ENCODE measurements at regions not wholly inside any gene's neighbourhood (a gene's known extent, or its start where the extent isn't known, plus 50 kb on each side); places are given as distances from the start of the nearest gene placed in this dataset.

DNA sequence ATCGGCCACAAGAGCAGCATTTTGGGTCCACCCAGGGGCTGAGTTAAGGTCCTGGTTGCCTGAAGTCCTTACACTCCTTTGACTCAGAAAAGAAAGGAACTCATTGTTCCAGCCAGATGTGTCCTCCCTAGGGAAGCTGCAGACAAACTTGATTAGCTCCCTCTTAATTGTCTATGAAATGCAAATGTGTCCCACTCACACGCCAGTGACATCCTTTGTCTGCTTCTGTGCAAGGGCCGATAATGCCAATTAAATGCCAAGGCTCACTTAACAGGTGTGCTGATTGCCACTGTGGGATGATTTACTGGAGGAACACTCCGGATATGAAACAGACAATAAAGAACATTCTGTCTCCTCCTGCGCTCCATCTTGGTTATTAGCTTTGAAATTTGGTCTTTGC lies 332.9 kb upstream of the CPEB2 start:
- no peak for DNase-seq

DNA sequence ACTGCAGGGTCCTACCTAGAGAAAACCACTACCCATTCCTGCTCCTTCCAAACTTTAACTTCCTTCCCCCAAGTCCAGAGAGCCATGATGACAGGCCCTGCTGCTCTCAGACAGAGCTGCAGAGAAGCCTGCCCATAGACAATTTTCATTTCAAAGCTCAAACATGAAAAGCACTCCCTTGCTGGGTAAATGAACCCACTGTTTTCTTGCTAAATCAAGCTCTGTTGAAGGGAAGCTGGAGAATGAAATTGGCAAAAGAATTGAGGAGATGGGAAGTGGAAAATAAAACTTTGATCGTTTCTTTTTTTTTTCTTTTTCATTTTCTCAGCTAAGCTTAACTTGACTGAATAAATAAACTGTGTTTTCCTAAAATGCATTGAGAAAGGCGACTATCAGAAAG lies 331.1 kb upstream of the CPEB2 start:
- DNase-seq, result no peak

DNA sequence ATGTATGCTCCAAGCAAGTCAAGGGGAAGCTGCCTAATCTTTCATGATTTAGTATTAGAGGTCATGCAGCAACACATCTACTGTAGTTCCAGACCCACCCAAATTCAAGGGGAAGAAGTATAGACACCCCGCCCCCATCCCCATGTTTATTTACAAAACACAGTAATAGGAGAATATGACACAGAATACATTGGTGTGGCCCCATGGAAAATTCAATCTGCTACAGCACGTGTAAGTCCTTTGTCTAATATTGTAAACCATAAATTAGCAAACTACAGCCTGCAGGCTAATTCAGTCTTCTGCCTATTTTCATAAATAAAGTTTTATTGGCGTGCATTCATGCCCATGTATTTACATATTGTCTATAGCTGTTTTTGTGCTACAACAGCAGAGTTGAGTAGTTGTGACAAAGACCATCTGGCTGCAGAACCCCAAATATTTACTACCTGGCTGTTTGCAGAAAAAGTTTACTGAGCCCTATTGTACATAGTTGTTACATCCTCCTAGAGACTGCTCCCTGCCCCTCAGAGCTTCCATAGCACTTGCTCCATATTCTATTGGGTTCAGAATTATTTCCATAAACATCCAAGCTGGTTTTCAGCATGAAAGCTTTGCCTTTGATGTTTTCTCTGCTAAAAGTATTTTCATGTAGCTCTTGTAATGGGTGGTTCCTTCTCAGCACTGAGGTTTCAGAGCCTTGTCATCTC lies 326.8 kb upstream of the CPEB2 start:
- DNase-seq, result no peak

DNA sequence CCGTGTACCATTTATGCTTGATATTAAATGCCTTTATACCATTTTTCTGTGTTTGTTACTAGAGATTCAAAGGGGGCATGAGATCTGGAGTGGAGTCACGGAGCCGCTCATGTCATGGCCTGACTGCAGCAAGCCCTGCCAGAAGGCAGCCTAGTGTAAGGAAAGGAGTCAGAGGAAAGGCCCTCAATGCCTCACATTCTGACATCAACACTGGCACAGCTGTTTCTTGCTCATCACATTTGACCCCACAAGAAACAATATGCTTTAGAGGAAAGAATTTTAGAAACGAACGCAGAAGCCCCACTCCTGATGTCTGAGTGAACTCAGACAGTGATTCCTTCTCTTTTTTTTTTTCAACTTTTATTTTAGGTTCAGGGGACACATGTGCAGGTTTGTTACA lies 322.4 kb upstream of the CPEB2 start:
- no peak for DNase-seq

DNA sequence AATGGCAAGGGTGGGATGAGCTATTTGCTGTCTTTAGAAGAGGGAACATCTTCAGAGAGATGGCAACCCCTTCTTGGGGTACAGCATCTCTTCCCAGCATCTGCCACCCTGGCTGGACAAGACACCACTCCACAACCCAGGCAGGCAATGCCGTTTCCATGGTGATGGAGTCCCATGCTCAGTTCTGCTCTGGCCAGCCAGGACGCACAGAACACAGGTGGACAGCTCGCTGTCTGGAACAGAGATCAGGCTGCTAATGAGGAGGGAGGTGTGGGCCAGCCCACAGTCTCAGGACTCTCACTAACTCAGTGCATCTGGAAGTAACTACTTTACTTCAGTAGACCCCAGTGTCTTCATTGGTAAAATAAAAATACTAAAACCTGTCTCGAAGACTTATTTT lies 321.0 kb upstream of the CPEB2 start:
- DNase-seq, result no peak

DNA sequence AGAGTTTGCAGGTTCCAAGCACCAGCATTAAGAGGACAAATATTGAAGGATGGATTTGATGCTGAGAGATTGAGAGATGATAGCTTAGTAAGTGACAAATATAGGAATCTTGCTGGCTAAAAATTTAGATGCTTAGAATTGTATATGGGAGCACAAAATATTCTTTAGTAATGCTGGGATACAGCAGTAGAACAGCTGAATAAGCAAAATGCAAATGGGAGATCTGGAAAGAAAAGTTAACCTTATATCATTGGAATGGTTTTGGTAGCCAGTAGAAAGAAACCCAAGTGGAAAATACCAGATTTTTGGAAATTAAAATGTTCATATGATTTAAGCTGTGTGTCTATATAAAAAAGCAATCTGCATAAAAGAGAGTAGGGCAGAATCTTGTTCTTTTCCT lies 308.6 kb upstream of the CPEB2 start:
- DNase-seq, result no peak

DNA sequence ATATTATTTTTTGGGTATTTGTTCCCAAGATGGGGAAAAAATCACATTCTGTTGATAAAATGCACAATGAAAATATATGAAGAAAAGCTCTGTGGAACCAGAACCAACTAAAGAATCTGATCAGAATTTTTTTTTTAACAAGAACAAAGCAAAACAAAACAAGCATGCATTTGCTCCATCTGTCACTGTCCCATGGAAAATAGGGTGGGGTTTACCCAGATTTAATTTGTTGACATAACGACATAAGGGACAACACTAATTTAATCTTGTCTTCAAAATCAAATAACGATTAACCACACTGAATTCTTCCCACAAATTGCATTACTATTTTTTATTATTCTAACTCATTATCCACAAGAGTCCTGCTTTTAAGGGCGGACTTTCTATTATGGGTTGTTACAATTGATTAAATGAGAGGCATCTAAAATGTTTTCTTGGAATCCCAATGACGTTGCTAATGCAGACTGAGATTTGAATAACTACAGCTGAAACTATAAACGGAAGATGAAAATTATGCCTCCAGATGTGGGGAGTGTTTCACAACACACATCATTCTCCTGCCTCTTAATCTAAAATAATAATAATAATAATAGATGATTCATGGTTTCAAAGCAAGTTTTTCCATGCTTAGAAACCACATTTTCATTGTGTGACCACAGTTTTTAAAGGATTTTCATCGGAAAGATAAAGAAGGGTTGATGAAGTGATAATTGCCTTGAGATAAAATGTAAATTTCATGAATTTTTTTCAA lies 307.0 kb upstream of the CPEB2 start:
- no peak for DNase-seq

DNA sequence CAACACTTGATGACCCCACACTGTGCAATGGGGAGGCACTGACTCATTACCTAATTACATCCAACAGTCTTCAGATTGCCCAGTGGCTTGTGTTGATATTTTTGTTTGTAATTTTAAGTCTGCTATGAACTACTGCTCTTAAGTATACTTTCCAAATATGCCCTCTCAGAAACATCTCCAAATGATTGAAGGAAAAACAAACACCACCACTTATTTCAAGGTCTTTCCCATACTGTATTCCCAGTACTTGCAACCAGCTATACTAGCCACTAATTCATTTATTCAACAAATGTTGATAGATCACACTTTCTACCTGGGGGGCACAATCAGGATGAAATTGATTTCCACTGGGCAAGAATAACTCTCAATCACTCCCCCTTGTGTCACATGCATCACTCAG lies 302.2 kb upstream of the CPEB2 start:
- no peak for DNase-seq

DNA sequence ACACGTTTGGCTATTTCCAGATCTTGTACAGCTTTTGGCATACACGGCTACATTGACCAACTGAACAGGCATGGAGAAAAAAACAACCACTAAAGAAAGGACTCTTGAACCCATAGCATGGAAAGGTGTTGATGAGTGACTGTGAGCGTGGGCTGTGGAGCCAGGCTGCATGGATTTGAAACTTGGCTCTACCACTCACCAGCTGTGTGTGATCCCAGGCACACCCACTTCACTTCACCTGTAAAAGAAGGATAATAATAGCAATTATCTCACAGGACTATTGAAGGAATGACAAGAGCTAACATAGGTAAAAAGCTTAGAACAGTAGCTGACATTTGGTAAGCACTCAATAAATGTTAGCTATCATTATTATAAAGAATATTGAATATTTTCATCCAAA lies 301.7 kb upstream of the CPEB2 start:
- DNase-seq, result no peak

DNA sequence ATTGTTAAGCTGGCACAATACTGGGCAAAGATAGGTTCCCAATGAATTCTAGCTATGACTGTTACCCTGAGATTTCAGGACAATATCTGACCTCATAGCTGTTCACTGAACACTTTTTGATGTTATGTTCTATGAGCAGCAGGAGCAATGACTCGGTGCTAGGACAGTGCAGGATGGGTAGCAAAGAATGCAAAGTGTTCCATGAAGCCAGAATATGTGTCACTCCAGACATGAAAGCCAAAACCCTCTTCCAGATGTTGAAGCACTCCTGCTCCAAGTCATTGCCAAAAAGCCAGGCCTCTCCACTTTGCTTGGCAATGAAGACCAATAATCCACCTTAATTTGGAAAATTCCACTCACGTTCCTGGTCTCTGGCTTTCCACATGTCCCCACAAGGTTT lies 300.9 kb upstream of the CPEB2 start:
- no peak for DNase-seq

DNA sequence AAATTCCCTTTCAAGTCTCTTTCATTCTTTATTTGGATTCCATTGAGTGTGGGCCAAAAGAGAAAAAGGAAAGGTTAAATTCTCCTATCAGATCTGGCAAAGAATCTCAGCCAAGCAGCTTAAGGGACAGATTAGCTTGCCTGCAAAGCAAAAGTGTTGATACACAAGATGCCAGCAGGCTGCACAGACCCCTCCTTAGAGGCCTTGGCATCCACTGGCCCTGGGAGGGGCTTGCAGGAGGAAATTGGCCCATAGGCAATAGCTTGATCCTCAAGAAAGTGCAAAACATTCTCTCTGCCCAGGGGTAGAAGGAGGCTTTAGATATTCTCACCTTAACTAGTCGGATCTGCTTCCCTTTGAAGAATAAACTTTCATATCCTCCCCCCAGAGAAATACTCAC lies 300.4 kb upstream of the CPEB2 start:
- DNase-seq, result no peak

DNA sequence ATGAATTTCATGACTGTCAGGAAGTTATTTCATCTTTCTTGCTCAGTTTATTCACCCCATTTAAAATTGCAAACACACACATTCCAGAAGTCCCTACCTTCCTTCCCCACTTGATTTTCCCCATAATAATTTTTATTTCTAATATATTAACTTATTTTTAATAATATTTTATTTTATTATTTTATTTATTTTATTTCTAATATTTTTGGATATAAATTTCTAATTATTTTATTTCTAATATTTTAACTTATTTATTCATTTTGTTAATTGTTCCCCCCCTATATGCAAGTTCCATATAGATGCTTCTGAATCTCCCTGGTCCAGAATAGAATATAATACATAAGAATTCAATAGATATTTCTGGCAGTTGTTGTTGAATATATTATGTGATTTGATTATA lies 293.7 kb upstream of the CPEB2 start:
- DNase-seq, result no peak

DNA sequence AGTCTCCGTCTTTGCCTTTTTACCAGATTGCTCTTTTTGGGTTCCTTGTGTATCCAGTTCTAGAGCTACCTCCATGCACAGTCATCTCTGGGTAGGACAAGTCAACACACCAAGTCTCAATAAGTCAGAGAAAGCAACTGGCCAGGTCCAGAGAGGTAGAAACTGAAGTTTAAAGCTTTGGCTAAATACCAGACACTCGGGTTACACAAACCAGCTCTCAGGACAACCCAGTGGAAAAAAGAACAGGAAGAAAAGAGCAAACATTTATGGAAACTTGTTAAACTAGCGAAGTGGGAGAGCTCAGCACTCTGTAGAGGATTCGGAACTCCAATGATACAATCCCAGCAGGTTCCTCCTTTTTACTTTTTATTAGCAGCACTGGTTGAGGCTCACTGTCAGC lies 291.0 kb upstream of the CPEB2 start:
- no peak for DNase-seq

DNA sequence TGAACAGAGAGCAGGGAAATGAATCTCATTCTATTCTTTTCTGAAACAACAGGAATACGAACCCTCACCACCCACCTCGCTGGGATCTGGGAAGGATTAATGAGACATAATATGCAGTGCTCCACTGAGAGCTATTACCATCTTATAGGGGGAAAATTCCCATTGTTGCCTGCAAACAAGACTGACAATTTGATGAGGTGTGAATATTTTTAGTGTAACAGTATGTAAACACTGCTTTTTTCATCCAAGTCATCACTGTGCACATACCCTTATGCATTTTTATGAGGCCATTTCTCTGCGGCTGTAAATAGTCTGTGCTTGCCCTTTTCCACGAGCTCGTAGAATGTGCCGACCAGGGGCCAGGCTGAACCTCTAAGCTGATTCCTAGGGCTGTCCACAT lies 285.6 kb upstream of the CPEB2 start:
- DNase-seq, result no peak

DNA sequence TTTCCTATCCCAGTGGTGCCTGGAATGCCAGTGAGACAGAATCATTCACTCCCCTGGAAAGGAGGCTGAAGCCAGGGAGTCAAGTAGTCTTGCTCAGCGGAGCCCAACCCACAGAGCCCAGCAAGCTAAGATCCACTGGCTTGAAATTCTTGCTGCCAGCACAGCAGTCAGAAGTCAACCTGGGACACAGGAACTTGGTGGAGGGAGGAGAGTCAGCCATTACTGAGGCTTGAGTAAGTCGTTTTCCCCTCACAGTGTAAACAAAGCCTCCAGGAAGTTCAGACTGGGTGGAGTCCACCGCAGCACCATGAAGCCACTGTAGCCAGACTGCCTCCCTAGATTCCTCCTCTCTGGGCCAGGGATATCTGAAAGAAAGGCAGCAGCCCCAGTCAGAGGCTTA lies 283.2 kb upstream of the CPEB2 start:
- DNase-seq, result no peak

DNA sequence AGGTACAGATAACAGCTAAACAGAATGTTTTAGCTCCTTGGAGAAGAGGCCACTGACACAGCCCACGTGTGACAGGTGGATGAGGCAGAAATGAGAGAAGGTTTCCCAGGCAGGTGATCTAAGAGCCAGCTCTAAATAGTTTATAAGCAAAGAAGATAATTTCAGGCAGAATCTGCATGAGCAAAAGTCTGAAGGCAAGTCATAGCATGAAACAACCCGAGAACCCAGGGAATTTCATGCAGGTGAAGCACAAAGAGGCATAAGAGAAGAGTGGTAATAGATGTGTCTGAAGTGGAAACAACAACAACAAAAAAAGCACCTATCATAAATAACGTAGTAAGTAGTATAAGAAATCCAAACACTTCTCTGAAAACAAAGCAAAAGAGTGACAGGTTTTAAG lies 275.8 kb upstream of the CPEB2 start:
- DNase-seq, result no peak

DNA sequence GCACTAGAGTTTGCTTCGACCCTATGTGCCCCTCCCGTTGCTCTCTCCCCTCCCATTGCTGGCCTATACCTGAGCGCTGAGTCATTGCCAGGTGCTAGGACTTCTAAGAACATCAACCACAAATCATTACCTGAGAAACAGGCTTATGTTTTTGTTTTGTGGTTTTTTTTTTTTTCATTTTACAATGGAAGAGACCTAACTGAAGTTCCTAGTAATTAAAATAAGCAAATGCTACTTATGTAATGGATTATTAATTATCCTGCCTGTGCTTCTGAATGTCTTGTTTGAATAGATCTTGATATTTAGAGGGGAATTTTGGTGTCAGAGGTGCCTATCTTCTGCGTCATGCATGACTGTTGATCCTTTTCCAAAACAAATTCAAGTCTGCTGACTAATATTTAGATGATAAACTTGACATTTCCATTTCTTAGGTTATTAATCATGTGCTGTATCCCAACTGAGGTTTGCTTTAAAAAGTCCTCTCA lies 275.4 kb upstream of the CPEB2 start:
- DNase-seq, result no peak

DNA sequence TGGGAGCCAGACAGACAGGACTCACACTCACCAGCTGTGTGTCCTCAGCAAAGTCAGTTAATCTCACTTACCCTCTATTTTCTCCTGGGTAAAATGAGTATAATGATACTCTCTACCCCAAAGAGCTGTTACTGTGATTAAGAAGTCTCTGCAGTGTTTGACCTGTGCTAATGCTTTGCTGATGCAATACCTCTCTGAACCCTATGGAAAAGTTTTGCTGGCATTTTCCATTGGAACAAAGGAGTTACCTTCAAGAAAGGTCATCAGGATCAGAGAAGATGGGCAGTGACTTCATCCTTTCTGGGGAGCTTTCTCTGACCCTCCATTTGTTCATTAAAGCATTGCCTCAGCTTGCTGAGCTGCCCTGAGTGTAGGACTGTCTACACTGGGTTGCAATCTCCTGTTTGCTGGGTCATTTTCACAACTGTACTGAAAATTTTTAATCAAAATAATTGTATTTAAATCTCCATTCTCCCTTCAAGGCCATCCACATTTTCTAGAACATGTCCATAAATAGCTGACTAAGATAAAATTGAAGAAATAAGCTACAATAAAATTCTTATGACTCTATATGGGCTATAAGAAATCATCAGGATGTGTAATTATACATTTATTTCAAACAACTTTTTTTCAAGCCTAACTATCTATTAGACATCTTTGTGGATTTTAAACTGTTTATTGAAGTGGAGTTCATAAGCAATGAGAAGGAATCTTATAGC lies 272.8 kb upstream of the CPEB2 start:
- DNase-seq, result no peak

DNA sequence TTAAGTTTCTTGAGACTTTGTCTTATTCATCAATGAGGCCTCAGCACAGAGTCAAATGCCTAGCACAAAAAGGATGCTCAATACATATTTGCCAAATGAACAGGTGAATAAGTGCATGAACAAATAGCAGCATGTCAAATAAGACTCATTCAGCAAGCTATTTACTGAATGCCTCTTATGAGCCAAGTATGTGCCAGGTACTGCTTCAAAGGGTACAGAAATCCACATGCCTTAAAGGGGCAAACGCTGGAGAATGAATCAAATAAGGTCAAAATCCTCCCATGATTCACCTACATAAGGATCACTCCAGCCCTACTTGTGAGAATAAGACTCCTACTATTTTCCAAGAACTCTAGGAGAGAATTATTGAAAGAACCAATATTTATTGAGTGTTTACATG lies 260.2 kb upstream of the CPEB2 start:
- DNase-seq, result no peak

DNA sequence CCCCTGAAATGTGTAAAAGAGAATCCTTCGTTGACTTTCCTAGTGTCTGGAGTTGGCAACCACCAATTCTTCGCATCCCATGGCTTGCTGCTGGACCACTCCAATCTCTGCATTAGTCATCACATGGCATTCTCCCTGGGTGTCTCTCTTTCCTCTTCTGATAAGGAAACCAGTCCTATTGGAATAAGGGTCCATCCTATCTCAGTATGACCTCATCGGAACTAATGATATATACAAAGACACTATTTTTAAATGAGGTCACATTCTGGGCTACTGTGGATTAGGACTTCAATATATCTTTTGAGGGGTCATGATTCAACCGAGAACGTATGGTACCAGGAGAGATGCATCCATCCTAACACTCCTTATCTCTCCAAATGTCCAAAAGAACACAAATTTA lies 259.1 kb upstream of the CPEB2 start:
- DNase-seq, result no peak

DNA sequence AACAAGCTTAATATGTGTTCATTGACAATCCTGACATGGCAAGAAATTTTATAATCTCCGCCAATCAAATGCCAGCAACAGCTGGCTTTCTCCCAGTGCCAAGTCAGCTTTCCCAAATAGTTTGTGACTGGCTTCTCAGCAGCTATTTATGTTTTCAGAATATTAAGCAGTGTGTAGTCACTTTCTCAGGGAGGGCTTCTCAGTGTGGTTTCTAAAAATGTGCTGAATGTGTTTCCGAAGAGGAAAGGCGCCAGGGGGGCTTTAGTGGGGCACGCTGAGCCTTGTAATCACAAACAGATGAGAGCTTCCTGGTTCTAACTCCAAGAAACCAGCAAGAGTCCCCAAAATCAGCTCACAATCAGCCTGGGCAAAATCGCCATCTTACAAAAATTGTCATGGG lies 258.7 kb upstream of the CPEB2 start:
- no peak for DNase-seq

DNA sequence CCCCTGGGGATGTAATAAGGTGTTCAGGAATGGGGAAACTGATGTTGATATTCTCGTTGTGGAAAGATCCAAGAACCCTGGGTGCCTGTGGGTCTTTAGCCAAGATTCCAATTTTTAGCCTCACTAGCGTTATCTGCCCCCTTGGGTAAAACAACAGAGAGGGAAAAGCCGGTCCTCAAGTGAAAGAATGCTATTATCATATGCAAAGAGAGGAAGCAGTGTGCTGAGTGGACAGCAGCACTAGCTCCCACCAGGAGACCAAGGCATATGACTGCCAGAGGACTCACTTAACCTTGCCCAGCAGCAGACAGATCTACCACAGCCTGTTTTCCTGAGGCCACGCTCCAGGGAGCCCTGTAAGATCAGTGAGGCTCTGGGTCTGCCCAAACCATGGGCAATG lies 257.9 kb upstream of the CPEB2 start:
- DNase-seq, result no peak

DNA sequence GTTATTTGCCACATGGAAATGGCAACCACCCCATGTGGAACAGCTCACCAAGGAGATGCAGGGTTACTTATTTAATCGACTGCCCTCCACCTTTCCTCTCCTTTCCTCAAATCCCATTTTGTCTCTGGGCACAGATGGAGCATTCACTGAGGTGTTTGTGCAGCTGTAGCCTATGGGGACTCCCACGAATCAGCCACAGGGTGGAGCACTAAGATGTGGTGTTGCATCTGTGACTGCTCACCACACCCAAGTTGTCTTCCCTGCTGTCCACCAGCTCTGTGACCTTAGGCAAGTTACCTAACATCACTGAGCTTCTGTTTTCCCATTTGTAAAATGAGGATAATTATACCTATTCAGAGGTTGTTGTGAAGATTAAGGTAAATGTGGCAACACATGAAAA lies 252.4 kb upstream of the CPEB2 start:
- no peak for DNase-seq

DNA sequence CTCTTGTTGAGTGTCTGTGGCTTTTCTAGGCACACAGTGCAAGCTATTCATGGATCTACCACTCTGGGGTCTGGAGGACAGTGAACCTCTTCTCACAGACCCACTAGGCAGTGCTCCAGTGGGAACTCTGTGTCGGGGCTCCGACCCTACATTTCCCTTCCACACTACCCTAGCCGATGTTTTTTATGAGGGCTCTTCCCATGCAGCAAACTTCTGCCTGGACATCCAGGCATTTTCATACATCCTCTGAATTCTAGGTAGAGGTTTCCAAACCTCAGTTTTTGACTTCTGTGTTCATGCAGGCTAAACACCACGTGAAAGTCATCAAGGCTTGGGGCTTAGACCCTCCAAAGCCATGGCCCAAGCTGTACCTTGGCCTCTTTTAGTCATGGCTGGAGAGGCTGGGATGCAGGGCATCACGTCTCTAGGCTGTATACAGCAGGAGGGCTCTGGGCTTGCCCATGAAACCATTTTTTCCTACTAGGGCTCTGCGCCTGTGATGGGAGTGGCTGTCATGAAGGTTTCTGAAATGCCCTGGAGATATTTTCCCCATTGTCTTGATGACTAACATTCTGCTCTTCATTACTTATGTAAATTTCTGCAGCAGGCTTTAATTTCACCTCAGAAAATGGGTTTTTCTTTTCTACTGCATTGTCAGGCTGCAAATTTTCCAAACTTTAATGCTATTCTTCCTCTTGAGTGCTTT lies 249.8 kb upstream of the CPEB2 start:
- no peak for DNase-seq
